ENCODE measurements at regions not wholly inside any gene's neighbourhood (a gene's known extent, or its start where the extent isn't known, plus 50 kb on each side); places are given as distances from the start of the nearest gene placed in this dataset.
"Not testable (repeated sequence)": the region's sequence is repeated elsewhere in the genome, so short reads cannot be mapped to it uniquely, and the experiment has no call there.

DNA sequence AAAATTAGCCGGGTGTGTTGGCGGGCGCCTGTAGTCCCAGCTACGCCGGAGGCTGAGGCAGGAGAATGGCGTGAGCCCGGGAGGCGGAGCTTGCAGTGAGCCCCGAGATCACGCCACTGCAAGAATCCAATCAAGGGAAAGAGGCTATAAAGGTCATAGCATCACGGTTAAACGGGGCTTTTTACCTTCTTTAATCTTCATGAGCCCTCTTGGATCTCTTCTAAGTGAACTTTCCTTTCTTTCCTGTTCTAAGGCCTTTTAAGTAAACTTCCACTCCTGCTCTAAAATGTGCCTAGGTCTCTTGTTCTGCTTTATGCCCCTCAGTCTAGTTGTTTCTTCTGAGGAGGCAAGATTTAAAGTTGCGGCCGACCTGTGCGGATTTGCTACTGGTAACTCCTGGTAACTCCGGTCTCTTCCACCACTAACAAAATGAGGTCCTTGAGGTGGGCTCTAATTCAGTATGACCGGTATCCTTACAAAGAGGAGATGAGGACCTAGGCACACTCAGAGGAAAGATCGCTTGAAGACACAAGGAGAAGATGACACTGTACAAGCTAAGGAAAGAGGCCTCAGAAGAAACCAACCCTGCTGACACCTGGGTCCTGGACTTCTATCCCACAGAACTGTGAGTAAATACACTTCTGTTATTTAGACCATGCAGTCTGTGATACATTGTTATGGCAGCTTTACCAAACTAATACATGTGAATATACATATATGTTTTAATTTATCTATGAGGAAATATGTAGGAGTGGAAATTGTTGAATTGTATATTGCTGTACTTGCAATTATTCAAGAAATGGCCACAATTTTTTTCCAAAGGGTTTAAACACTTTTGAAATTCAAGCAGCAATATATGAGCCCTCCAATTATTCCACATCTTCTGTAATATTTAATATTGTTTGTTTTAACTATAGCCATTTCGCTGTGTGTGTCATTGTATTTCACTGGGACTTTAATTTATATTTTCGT, 331.5 kb upstream of the CNTNAP2 start:
- DNase-seq = no peak

DNA sequence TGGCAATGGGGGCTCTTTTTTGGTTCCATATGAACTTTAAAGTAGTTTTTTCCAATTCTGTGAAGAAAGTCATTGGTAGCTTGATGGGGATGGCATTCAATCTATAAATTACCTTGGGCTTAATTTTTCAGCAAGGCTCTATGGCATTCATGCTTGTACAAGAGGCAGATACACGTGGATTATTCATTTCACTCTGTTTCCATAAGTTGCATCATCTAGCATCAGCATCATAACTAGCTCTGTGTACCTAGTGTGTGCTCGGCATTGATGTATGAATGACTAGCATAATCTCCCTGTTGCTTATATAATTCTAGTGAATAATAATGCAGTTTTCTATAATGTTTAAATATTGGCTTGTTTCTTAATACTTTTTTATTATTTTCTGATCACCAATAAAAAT, 335.2 kb upstream of the CNTNAP2 start:
- DNase-seq = not testable (repeated sequence)

DNA sequence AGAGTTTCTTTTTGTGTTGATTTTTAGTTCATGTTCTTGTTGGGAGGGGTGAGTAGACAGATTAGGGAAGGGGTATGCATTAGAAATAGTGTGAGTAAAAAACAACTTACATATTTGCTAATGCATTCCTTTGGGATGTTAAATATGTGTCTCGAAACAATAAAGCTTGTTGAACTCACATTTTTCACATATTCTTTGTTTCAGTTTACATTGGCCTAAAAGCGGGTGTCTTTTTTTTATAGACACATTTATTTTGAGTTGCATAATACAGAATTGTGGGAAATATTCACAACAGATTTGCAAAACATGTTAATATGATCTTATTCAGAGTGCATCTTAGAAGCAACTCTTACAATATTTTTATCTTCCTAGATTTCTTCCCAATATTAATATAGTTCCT, 337.5 kb upstream of the CNTNAP2 start:
- no peak for DNase-seq

DNA sequence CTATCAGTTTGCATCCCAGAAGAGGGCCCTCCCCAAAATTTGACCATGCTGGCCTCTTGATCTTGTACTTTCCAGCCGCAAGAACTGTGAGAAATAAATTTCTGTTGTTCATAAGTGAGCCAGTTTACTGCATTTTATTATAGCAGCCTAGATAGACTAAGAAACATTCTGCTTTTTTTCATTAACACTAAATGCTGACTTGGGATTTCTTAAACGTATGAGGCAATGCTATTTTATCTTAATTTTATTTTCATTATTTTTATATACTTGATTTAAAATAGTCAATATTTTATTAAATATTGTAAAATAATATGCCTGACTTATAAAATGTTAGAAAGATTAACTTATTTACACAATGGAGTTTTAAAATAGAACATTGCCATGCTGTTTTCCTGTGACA, 341.8 kb upstream of the CNTNAP2 start:
- no peak for DNase-seq

DNA sequence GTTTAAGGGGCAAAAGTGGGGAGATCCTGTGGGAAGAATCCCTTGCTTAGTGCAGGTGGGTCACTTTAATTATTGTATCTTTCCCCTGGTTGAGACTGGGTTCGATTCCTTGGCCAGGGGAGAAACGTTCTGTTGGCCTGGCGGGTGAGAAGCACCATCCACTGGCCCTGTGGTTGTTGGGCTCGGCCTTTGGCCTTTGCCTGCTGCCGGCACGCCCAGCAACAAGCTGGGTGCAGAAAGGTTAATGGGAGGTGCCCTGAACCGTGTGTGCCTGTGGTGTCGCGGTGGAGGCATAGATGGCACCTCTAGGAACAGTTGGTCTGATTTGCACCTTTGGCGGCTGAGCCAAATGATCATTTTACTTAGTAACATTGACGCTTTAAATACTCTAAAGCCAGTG, 363.6 kb upstream of the CNTNAP2 start:
- DNase-seq = no peak

DNA sequence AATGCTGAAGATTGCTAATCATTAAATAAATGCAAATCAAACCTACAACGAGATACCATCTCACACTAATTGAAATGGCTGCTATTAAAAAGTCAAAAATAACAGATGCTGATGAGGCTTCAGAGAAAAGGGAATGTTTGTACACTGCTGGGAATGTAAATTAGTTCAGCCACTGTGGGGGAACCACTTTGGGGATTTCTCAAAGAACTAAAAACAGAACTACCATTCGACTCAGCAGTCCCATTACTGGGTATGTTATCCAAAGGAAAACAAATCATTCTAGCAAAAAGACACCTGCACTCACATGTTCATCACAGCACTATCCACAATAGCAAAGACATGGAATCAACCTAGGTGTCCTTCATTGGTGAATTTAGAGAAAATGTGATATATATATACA, 379.0 kb upstream of the CNTNAP2 start:
- DNase-seq = no peak

DNA sequence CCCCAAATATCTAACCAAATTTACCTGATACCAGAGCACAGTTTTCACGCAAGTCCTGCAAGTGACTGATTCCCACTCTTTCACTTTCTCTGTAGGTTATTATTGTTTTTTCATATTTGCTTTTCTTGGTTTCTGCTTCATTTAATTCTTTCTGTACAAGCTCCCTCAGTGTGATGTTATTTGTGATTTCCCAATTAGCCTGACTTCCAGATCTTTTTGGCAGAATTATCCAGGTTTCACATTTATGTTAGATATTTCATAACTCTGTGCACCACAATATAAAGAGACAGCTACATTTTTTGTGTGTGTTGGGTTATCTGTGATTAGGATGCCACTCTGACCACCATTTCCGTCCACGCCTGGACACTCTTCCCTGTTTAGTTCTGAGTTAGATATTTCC, 381.5 kb upstream of the CNTNAP2 start:
- no peak for DNase-seq

DNA sequence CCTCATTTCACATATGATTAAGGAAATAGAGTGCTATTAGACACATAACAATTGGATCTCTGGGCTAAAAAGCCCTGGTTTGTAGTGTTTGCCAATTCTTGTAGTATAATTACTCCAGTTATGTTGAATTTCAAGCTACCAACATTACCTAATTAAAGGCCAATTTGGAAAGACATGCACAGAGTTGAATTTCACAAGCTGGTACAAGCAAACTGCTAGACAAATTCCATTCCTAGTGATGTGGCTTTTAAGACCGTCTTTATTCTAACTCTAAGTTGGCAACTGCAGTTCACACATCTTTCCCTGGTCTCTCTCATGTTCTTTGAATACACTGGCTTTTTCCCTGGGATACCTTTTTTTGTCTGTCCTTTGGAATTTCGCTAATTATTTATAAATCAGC, 384.1 kb upstream of the CNTNAP2 start:
- DNase-seq = no peak

DNA sequence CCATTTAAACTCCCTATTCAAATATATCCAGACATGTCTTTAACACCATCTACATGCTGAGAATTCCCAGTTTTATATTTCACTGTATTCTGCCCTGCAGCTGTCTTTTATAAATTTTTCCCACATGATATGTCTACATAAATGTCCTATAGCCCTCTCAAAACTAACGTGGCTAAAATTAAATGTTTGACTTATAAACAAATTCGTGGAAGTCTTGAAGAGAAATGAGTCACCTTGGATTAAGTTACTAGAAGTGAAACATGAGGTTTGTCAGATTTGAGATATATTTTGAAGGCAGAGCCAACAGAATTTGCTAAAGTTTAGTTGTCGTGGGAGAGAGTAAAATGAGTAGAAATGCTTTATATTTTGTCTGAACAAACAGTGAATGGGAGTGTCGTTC, 386.9 kb upstream of the CNTNAP2 start:
- no peak for DNase-seq

DNA sequence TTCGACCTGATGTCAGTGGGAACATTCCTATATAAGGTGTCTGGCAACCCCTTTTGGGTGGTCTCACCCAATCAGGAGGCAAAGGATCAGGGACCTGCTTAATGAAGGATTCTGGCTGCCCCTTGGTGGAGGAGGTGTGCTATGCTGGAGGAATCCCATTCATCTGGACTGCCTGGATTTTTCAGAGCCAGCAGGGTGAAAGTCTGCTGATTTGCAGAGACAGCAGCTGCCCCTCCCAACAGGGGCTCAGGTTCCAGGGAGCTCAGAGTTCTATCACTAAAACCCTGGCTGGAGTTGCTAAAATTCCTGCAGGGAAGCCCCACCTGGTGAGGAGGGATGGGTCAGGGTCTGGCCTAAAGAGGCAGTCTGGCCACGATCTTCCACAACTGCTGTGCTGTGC, 398.5 kb upstream of the CNTNAP2 start:
- no peak for DNase-seq

DNA sequence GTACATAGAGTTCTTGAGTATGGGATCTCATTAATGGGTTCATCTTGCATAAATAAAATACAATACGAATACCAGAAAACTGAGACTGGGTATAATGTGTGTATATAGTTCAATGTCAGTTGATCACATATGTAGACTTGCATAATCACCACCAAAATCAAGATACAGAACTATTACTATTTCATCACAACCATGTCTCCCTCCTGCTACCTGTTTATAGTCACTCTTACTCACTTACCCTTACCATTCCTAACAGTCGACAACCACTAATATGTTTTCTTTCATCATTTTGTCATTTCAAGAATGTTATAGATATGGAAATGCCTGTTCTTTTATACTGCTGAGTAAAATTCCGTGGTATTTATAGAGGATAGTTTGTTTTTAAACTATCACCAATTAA, 416.1 kb upstream of the CNTNAP2 start:
- no peak for DNase-seq

DNA sequence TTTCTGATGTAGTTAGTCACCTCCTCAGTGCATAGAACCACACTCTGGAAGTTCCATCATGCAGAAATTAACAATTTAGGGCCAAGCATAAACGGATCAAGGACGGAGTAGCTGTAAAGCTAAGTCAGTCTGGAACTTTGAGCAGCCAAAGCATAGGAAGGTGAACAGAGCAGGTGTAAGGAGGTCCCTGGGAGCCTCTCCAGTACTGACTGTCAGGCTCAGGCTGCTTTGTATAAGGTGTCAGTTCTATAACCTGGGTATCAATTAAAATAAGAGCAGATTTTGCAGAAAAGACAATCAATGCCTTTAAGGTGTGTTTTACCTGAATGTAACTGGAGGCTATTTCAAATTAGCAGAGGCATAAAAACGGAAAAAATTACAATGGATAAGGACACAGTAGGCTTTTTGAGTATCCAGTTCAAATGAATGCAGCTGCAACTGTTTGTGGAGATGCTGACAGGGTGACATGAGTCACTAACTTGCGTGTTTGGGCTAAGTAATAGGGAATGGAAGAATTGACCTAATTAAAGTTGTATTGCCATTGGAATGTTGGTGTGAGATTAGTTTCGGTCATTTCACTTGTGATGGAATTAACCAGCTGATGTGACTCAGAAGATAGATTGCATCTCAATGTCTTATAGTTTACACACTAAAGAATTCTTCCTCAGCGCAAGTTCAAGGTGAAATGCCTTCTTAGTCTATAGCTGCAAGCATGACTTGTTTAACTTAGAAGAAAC, 417.9 kb upstream of the CNTNAP2 start:
- no peak for DNase-seq

DNA sequence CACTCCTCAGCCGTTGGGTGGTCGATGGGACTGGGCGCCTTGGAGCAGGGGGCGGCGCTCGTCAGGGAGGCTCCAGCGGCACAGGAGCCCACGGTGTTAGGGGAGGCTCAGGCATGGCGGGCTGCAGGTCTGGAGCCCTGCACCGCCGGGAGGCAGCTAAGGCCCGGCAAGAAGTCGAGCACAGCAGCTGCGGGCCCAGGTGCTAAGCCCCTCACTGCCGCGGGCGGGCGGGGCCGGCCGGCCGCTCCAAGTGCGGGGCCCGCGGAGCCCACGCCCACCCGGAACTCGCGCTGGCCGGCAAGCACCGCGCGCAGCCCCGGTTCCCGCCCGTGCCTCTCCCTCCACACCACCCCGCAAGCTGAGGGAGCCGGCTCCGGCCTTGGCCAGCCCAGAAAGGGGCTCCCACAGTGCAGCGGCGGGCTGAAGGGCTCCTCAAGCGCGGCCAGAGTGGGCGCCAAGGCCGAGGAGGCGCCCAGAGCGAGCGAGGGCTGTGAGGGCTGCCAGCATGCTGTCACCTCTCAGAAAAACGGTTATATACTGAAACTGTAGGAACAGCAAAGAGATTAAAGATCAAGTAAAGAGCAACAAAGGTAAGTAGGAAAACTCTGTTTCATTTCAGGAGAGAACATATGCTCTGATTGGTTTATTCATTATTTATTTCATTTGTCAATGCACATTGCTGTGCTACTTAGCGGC, 419.0 kb upstream of the CNTNAP2 start:
- not testable (repeated sequence) for DNase-seq

DNA sequence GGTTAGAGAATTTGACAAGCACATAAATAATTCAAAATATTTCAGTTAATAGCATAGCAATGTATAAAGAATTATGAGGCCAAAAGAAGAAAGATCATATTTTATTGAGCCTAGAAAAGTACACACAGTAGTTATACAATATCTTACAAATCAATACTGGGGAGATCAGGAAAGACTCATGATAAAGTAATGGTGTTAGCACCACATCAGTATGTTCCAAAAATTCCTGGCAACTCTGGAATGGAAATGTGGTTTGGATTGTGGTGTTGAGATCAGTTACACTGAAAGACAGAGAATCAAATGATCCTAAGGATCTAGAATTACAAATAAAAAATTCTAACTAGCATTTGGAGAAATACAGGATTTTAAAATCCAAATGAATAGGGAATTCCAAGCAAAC, 420.5 kb upstream of the CNTNAP2 start:
- DNase-seq = no peak

DNA sequence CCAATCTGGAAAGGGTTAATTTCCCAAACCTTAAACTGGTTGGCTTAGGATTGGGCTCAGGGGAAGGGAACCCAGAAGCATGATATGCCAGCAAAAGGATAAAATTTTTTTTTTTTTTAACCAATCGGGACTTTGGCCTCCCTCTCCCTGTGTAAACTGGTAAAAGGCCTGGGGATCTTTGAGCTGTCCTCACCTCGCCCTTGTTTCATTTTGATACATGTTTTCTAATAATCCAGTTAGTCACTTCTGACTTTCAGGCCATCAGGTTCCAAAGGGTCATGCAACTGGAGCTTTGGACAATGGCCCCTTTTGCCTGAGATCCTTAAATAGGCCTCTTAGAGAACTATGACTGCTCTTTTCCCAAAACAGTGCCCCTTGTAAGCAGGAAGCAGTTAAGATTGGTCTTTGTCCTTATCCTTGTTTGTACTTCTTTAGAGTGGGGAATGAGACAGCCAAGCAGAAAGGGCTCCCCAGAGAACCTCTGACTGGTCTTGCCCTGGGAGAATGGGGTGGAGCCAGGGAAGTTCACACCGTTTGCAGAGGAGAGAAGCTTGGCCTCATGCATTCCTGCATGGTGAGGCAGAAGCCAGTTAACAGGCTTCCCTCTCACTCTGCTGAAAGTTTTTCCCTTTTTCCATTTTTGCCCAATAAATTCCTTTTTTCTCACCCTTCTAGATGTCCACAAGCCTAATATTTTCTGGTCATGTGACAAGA, 424.2 kb upstream of the CNTNAP2 start:
- no peak for DNase-seq

DNA sequence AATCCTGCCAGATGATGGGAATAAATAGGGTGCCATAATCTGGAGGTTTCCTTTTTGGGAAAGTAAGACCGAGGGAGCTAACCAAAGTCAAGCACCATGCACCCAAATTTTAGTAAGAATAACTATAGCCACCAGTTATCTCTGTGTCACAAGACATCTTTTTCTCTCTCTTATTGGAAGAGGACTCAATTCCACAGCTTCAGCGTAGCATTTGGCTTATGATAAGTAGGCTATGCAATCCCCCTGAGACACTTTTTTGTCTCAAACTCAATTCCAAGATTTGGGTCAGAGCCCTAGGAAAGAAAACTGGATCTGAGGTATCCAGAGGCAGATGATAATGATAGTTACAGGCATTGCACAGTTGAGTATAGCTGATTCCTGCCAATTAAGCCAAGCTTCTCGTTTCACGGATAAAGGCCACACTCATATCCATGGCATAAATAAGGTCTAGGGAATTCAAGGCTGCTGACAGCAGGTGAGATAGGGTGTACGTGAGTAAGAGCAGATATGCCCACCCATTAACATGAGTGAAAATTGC, 425.2 kb upstream of the CNTNAP2 start:
- no peak for DNase-seq

DNA sequence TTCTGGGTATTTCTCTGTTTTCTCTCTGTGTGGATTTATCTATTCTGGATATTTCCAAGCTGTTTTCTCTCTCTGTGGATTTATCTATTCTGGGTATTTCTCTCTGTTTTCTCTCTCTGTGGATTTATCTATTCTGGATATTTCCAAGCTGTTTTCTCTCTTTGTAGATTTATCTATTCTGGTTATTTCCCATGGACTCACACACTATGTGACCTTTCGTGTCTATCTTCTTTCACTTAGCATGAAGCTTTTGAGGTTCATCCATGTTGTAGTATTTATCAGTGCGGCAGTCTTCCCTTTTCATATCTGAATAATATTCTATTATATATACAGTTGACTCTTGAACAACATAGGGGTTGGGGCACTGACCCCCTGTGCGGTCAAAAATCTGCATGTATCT, 435.0 kb upstream of the CNTNAP2 start:
- DNase-seq = no peak

DNA sequence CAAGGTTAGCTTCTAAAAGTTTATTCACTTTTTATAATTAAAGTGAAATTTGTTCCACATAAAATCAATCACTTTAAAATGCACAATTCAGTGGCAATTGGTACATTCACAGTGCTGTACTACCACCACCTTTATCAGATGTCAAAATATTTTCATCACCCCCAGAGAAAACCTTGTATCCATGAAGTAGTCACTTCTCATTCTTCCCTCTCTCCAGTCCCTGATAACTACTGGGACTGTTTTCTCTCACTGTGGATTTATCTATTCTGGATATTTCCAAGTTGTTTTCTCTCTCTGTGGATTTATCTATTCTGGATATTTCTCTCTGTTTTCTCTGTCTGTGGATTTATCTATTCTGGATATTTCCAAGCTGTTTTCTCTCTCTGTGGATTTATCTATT, 435.4 kb upstream of the CNTNAP2 start:
- DNase-seq = no peak

DNA sequence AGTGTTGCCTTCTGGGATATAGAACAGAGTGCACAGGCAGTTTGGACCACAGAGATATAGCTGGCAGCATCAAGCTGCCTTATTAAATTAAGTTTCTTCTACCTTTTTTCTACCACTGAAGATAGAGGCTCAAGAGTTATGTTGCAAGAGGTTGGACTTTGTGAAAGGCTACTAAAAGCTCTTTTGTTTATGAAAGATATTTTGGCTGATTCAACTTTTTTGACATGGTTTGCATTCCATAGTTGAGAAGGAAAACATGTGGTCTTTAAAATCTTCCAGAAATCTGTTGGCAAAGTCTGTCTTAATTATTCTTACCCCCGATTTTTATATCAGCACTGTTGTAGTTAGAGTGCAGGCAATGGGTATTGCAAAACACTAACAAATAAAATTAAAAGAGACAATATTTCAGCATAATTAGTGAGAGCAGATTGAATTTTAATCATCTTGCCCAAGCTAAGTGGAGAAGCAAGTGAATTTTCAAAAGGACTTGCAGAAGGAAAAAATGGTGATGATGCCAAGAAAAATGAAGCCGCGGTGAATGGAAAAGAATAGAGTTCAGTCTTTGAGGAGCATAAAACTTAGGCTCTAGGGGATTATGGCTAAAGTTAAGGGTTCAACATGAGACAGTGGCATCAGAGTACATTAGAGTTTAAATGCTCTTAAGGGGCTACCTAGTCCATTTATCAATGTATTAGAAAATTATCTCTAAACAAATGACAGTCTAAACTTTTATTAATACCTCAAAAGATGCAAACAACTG, 450.9 kb upstream of the CNTNAP2 start:
- DNase-seq = no peak

DNA sequence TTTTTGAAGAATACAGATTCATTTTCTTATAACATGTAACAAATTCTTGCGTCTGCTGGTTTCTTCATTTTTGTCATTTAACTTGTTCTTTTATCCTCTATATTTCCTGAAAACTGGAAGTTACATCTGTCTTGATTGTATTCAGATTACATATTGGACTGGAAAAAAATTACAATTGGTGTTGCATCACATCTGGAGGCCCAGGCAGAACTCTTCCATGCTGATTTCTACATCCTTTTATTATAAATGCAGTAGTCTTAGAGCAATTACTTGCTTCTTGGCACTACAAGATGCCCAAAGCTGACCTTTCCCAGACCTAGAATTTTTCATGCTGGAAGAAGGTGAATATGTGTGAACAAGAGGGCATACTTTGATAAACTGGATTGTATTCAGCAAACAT, 460.9 kb upstream of the CNTNAP2 start:
- no peak for DNase-seq

DNA sequence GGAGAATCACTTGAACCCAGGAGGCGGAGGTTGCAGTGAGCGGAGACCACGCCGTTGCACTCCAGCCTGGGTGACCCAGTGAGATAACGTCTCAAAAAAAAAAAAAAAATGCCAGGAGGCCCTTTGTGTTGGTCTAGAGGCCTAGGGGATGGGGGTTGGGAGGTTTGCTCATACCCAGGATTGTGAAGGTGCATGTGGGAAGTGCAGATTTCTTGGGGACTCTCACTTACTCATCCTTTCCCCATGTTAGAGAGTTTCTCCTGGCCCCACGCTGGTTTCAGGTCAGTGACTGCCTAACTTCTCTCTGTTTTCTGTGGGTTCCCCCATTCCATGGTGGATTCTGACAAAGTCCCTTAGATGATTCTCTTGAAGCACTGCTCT, 471.5 kb upstream of the CNTNAP2 start:
- no peak for DNase-seq
